PC-9 (cell line): ENCODE measurements at regions not wholly inside any gene's neighbourhood (a gene's known extent, or its start where the extent isn't known, plus 50 kb on each side); places are given as distances from the start of the nearest gene placed in this dataset.

Experiments
- BruUV-seq: library from RNA; stranded (reverse); fragments of 400-500 nt; replicated peaks from 2 replicates; lab custom pipeline; 2021; lab: Mats Ljungman, UMichigan
- CTCF ChIA-PET: fragments of 300-600 bp; sonication (Branson Sonifier 250); formaldehyde crosslinking; loops from one replicate; lab custom pipeline; 2022; ENCODE audit warnings: antibody characterized with exemption; lab: Charles Lee
- POLR2A ChIA-PET: fragments of 300-600 bp; sonication (Branson Sonifier 250); formaldehyde crosslinking; loops from one replicate; lab custom pipeline; 2022; ENCODE audit warnings: antibody characterized with exemption; ENCODE audit not compliant: unreplicated experiment; lab: Charles Lee
- DNase-seq, 2 experiments: peaks; one replicate each; pipeline versions ENCODE4 v3.0.0 to v3.0.0-alpha.2; 2015 to 2022; ENCODE audit warnings: mixed read lengths in 1 of 2
- H2AFZ ChIP-seq: fragments of 200-600 bp; sonication (generic); 2 replicates; pipeline ENCODE4 v1.8.1; 2017; ENCODE audit warnings: antibody characterized with exemption
- H3F3A ChIP-seq: fragments of 200-600 bp; sonication (generic); 2 replicates; pipeline ENCODE4 v1.8.1; 2017; ENCODE audit warnings: antibody characterized with exemption, mild to moderate bottlenecking, low read depth; ENCODE audit not compliant: insufficient read depth
- H3K27ac ChIP-seq: fragments of 200-600 bp; sonication (generic); 2 replicates; pipeline ENCODE4 v1.6.1; 2016; ENCODE audit warnings: mixed run types
- H3K27me3 ChIP-seq: fragments of 200-600 bp; sonication (generic); 2 replicates; pipeline ENCODE4 v1.6.1; 2016; ENCODE audit warnings: low read depth, mixed run types; ENCODE audit not compliant: insufficient read depth
- H3K36me3 ChIP-seq: fragments of 200-600 bp; sonication (generic); 2 replicates; pipeline ENCODE4 v1.6.1; 2016; ENCODE audit warnings: low read depth, mixed run types
- H3K4me1 ChIP-seq: fragments of 200-600 bp; sonication (generic); replicated peaks from 2 replicates; pipeline ENCODE4 v1.6.1; 2016; ENCODE audit warnings: mixed run types; ENCODE audit not compliant: insufficient read depth
- H3K4me2 ChIP-seq: fragments of 200-600 bp; sonication (generic); 2 replicates; pipeline ENCODE4 v1.6.1; 2017; ENCODE audit warnings: mixed run types
- H3K4me3 ChIP-seq: fragments of 200-600 bp; sonication (generic); 2 replicates; pipeline ENCODE4 v1.6.1; 2016; ENCODE audit warnings: mixed run types
- H3K79me2 ChIP-seq: fragments of 200-600 bp; sonication (generic); 2 replicates; pipeline ENCODE4 v1.6.1; 2017; ENCODE audit warnings: low read depth, mixed run types
- H3K9me2 ChIP-seq: fragments of 200-600 bp; sonication (generic); 2 replicates; pipeline ENCODE4 v1.8.1; 2017; ENCODE audit warnings: mild to moderate bottlenecking; ENCODE audit not compliant: insufficient read depth
- H3K9me3 ChIP-seq: fragments of 200-600 bp; sonication (generic); 2 replicates; pipeline ENCODE4 v1.8.1; 2016; ENCODE audit warnings: low read depth; ENCODE audit not compliant: insufficient read depth
- H4K20me1 ChIP-seq: fragments of 200-600 bp; sonication (generic); 2 replicates; pipeline ENCODE4 v1.8.1; 2017; ENCODE audit not compliant: insufficient read depth
- EZH2 ChIP-seq: fragments of 200-600 bp; sonication (generic); IDR thresholded peaks from 2 replicates; pipeline ENCODE4 v1.8.0; 2017; ENCODE audit warnings: antibody characterized with exemption, low read depth
- intact Hi-C: fragments of 100-400 bp; cut with micrococcal nuclease; formaldehyde crosslinking; loops from one replicate; pipeline ENCODE4 v1.10.0; 2022; ENCODE audit not compliant: unreplicated experiment
- TF ChIP-seq, protein P1 (sequence below): fragments of 200-600 bp; sonication (generic); conservative IDR thresholded peaks from 2 replicates; pipeline ENCODE4 v1.6.1; 2017; ENCODE audit warnings: mixed run types, antibody characterized with exemption, mild to moderate bottlenecking, moderate library complexity

DNA sequence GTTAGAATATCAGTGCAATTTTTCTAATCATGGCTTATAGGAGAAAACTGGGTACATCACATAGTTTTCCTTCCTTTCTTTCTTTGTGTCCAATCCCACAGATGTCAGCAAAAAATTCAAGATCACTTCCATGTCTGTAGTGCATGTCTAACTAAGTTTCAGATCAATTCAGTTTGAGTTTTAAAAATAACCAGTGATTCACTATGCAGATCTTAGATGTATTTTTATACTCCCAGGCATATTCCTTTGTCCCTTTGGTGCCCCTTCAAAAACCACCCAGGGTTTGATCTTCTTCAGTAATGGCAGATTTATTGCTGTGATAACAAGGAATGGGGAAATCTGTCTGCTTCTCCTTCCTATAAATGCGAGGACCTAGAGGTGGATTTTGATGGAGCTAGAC is 915.6 kb downstream of the METTL15 start:
- Histone ChIP-seq H2AFZ (no peak overlapping the region), H3K27me3 (no peaks in the 10 kb centered on the region), H4K20me1 (no peaks in the 10 kb centered on the region), H3K4me2 (no peak overlapping the region), H3K9me2 (no peaks in the 10 kb centered on the region), H3K4me1 (peaks cover 2% of the 10 kb centered on the region; the same call in 1 of the 2 replicates), H3K79me2 (no peaks in the 10 kb centered on the region), H3K4me3 (no peak overlapping the region), H3F3A (no peaks in the 10 kb centered on the region), H3K27ac (no peak overlapping the region), H3K9me3 (peaks cover 7% of the 10 kb centered on the region; the same call in 1 of the 2 replicates), H3K36me3 (no peaks in the 10 kb centered on the region)
- intact Hi-C loops, result loop anchor here (5.0 to 10.0 kb wide), 3 partner anchors 86 to 304 kb away; no protein-coding TSS in a partner anchor
- ChIA-PET CTCF (no interaction called here), POLR2A (no interaction called here)
- no peak for DNase-seq
- TF ChIP-seq, protein P1, sequence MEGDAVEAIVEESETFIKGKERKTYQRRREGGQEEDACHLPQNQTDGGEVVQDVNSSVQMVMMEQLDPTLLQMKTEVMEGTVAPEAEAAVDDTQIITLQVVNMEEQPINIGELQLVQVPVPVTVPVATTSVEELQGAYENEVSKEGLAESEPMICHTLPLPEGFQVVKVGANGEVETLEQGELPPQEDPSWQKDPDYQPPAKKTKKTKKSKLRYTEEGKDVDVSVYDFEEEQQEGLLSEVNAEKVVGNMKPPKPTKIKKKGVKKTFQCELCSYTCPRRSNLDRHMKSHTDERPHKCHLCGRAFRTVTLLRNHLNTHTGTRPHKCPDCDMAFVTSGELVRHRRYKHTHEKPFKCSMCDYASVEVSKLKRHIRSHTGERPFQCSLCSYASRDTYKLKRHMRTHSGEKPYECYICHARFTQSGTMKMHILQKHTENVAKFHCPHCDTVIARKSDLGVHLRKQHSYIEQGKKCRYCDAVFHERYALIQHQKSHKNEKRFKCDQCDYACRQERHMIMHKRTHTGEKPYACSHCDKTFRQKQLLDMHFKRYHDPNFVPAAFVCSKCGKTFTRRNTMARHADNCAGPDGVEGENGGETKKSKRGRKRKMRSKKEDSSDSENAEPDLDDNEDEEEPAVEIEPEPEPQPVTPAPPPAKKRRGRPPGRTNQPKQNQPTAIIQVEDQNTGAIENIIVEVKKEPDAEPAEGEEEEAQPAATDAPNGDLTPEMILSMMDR, result no peak
- TF ChIP-seq EZH2, result no peak
- no TSS peak for BruUV-seq

DNA sequence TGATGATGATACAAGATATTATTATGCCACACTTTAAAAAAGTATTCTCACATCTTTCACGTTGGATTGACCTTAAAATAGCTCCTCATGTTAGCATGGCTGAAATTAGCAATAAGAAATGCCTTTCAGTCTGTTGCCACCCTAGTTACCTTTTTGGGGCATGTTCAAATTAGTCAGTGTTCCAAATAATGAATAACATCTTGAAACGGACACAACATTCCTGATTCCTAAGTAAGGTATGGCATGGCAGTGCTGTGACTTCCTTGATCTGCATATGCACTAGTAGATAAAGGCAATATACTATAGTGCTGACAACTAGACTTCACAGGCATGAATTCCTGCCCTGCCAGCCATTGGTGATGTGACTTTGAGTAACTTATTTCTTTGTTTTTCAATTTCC is 914.5 kb downstream of the METTL15 start:
- Histone ChIP-seq H2AFZ (no peak overlapping the region), H3K36me3 (no peaks in the 10 kb centered on the region), H3K79me2 (no peaks in the 10 kb centered on the region), H3K9me2 (no peaks in the 10 kb centered on the region), H3K4me2 (no peak overlapping the region), H3K27me3 (no peaks in the 10 kb centered on the region), H3K27ac (no peak overlapping the region), H4K20me1 (no peaks in the 10 kb centered on the region), H3K4me1 (peaks cover 6% of the 10 kb centered on the region; the same call in 1 of the 2 replicates), H3K9me3 (no peaks in the 10 kb centered on the region), H3F3A (no peaks in the 10 kb centered on the region), H3K4me3 (no peak overlapping the region)
- intact Hi-C loops, result loop anchor here (5.0 to 10.0 kb wide), 3 partner anchors 85 to 305 kb away; no protein-coding TSS in a partner anchor
- no peak for TF ChIP-seq EZH2
- TF ChIP-seq, protein P1, result no peak
- BruUV-seq, result no TSS peak
- ChIA-PET CTCF (no interaction called here), POLR2A (no interaction called here)
- DNase-seq, result no peak

DNA sequence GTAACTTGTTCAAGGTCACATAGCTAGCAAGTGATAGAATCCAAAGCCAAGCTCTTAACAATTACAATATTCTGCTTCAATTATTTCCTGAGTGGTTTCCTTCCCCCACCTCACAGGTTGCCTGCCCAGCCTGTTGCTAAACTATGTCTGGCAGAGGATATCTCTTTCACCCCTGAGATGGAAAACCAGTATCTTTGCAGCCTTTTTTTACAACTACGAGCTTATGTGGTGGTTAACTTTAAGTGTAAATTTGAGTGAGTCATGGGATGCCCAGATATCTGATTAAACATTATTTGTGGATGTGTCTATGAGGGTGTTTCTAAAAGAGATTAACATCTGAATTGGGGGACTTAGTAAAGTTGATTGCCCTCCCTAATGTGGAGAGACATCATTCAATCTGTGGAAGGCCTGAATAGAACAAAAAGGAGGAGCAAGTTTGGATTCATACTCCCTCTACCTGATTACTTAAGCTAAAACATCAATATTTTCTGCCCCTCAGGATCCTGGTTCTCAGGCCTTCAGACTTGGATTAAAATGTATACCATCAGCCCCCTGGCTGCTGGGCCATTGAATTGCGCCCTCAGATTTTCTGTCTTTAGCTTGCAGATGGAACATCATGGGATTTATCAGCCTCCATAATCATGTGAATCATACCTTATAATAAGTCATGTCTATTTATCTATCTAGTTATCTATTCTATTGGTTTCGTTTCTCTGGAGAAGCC is 911.9 kb downstream of the METTL15 start:
- no peaks in the 10 kb centered on the region for H3K27me3 ChIP-seq
- ChIA-PET CTCF (interaction anchor here (0.6 to 1.1 kb wide), 3 partner anchors 63 to 314 kb away, joined by 3 to 4 read pairs (median 3); no protein-coding TSS in a partner anchor), POLR2A (interaction anchor here (0.6 kb wide), 2 partner anchors 184 to 282 kb away, joined by 3 to 7 read pairs; no protein-coding TSS in a partner anchor)

More for the DNA sequence above, 911.9 kb downstream of the METTL15 start:
- TF ChIP-seq EZH2, result no peak
- TF ChIP-seq, protein P1, result peak; percentile 31; the same call in 1 of the 2 replicates
- DNase-seq, result peak in 1 of 2 experiments; percentile 26
- peaks cover 6% of the 10 kb centered on the region; the same call in 1 of the 2 replicates for H3K4me1 ChIP-seq
- H3K4me2 ChIP-seq, result no peak overlapping the region
- H3K27ac ChIP-seq, result no peak overlapping the region
- no peaks in the 10 kb centered on the region for H3K36me3 ChIP-seq
- no peaks in the 10 kb centered on the region for H4K20me1 ChIP-seq
- no peak overlapping the region for H3K4me3 ChIP-seq
- BruUV-seq, result no TSS peak
- no peak overlapping the region for H2AFZ ChIP-seq
- H3K9me2 ChIP-seq, result no peaks in the 10 kb centered on the region
- H3K79me2 ChIP-seq, result no peaks in the 10 kb centered on the region
- intact Hi-C loops, result loop anchor here (1.0 to 10.0 kb wide), 8 partner anchors 83 to 1319 kb away; partner anchors contain the start of gene BDNF
- H3K9me3 ChIP-seq, result no peaks in the 10 kb centered on the region
- H3F3A ChIP-seq, result no peaks in the 10 kb centered on the region
